ENCODE measurements at regions not wholly inside any gene's neighbourhood (a gene's known extent, or its start where the extent isn't known, plus 50 kb on each side); places are given as distances from the start of the nearest gene placed in this dataset.

DNA sequence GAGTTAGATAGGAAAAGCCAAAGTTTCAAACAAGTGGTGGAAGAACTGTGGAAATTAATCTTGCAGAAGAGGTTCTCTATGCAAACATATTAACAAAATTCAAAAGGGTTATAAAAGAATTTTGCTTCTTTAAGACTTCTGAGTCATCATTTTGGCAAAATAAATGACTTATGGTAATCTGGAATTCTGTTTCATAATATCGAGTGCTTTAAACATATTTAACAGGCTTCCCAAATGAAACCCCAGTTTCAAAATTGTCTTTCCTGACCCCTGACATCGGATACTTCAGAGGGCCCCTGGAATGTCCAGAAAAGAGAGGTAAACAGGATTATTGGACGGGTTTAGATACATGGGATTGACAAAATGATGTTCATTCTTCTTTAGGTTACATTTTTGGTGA, 444.6 kb downstream of the HTR7 start:
- TF ChIP-seq, protein P1, sequence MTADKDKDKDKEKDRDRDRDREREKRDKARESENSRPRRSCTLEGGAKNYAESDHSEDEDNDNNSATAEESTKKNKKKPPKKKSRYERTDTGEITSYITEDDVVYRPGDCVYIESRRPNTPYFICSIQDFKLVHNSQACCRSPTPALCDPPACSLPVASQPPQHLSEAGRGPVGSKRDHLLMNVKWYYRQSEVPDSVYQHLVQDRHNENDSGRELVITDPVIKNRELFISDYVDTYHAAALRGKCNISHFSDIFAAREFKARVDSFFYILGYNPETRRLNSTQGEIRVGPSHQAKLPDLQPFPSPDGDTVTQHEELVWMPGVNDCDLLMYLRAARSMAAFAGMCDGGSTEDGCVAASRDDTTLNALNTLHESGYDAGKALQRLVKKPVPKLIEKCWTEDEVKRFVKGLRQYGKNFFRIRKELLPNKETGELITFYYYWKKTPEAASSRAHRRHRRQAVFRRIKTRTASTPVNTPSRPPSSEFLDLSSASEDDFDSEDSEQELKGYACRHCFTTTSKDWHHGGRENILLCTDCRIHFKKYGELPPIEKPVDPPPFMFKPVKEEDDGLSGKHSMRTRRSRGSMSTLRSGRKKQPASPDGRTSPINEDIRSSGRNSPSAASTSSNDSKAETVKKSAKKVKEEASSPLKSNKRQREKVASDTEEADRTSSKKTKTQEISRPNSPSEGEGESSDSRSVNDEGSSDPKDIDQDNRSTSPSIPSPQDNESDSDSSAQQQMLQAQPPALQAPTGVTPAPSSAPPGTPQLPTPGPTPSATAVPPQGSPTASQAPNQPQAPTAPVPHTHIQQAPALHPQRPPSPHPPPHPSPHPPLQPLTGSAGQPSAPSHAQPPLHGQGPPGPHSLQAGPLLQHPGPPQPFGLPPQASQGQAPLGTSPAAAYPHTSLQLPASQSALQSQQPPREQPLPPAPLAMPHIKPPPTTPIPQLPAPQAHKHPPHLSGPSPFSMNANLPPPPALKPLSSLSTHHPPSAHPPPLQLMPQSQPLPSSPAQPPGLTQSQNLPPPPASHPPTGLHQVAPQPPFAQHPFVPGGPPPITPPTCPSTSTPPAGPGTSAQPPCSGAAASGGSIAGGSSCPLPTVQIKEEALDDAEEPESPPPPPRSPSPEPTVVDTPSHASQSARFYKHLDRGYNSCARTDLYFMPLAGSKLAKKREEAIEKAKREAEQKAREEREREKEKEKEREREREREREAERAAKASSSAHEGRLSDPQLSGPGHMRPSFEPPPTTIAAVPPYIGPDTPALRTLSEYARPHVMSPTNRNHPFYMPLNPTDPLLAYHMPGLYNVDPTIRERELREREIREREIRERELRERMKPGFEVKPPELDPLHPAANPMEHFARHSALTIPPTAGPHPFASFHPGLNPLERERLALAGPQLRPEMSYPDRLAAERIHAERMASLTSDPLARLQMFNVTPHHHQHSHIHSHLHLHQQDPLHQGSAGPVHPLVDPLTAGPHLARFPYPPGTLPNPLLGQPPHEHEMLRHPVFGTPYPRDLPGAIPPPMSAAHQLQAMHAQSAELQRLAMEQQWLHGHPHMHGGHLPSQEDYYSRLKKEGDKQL (CRISPR knock-in tag; IDR thresholded peaks at IDR 0.05; ENCODE audit: low read depth): no peak
- TF ChIP-seq FOXK2 (IDR thresholded peaks at IDR 0.05) (no peak), HNRNPL (IDR thresholded peaks at IDR 0.05; ENCODE audit: low read depth, low read length) (no peak), RAD21 (CRISPR knock-in tag; IDR thresholded peaks at IDR 0.05) (no peak), ATF7 (IDR thresholded peaks at IDR 0.05) (no peak), ATF7 (CRISPR knock-in tag; IDR thresholded peaks at IDR 0.05) (no peak), ZNF264 (CRISPR knock-in tag; IDR thresholded peaks at IDR 0.05) (no peak), POLR2AphosphoS5 (IDR thresholded peaks at IDR 0.05; ENCODE audit: low read depth, low read length) (no peak)
- TF ChIP-seq, protein P2, sequence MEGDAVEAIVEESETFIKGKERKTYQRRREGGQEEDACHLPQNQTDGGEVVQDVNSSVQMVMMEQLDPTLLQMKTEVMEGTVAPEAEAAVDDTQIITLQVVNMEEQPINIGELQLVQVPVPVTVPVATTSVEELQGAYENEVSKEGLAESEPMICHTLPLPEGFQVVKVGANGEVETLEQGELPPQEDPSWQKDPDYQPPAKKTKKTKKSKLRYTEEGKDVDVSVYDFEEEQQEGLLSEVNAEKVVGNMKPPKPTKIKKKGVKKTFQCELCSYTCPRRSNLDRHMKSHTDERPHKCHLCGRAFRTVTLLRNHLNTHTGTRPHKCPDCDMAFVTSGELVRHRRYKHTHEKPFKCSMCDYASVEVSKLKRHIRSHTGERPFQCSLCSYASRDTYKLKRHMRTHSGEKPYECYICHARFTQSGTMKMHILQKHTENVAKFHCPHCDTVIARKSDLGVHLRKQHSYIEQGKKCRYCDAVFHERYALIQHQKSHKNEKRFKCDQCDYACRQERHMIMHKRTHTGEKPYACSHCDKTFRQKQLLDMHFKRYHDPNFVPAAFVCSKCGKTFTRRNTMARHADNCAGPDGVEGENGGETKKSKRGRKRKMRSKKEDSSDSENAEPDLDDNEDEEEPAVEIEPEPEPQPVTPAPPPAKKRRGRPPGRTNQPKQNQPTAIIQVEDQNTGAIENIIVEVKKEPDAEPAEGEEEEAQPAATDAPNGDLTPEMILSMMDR (CRISPR knock-in tag; IDR thresholded peaks at IDR 0.05): no peak
- TF ChIP-seq, protein P3, sequence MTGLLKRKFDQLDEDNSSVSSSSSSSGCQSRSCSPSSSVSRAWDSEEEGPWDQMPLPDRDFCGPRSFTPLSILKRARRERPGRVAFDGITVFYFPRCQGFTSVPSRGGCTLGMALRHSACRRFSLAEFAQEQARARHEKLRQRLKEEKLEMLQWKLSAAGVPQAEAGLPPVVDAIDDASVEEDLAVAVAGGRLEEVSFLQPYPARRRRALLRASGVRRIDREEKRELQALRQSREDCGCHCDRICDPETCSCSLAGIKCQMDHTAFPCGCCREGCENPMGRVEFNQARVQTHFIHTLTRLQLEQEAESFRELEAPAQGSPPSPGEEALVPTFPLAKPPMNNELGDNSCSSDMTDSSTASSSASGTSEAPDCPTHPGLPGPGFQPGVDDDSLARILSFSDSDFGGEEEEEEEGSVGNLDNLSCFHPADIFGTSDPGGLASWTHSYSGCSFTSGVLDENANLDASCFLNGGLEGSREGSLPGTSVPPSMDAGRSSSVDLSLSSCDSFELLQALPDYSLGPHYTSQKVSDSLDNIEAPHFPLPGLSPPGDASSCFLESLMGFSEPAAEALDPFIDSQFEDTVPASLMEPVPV (CRISPR knock-in tag; IDR thresholded peaks at IDR 0.05): no peak
- TF ChIP-seq, protein P4, sequence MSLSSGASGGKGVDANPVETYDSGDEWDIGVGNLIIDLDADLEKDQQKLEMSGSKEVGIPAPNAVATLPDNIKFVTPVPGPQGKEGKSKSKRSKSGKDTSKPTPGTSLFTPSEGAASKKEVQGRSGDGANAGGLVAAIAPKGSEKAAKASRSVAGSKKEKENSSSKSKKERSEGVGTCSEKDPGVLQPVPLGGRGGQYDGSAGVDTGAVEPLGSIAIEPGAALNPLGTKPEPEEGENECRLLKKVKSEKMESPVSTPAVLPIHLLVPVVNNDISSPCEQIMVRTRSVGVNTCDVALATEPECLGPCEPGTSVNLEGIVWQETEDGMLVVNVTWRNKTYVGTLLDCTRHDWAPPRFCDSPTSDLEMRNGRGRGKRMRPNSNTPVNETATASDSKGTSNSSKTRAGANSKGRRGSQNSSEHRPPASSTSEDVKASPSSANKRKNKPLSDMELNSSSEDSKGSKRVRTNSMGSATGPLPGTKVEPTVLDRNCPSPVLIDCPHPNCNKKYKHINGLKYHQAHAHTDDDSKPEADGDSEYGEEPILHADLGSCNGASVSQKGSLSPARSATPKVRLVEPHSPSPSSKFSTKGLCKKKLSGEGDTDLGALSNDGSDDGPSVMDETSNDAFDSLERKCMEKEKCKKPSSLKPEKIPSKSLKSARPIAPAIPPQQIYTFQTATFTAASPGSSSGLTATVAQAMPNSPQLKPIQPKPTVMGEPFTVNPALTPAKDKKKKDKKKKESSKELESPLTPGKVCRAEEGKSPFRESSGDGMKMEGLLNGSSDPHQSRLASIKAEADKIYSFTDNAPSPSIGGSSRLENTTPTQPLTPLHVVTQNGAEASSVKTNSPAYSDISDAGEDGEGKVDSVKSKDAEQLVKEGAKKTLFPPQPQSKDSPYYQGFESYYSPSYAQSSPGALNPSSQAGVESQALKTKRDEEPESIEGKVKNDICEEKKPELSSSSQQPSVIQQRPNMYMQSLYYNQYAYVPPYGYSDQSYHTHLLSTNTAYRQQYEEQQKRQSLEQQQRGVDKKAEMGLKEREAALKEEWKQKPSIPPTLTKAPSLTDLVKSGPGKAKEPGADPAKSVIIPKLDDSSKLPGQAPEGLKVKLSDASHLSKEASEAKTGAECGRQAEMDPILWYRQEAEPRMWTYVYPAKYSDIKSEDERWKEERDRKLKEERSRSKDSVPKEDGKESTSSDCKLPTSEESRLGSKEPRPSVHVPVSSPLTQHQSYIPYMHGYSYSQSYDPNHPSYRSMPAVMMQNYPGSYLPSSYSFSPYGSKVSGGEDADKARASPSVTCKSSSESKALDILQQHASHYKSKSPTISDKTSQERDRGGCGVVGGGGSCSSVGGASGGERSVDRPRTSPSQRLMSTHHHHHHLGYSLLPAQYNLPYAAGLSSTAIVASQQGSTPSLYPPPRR (CRISPR knock-in tag; IDR thresholded peaks at IDR 0.05; ENCODE audit: borderline replicate concordance): no peak
- TF ChIP-seq, protein P5, sequence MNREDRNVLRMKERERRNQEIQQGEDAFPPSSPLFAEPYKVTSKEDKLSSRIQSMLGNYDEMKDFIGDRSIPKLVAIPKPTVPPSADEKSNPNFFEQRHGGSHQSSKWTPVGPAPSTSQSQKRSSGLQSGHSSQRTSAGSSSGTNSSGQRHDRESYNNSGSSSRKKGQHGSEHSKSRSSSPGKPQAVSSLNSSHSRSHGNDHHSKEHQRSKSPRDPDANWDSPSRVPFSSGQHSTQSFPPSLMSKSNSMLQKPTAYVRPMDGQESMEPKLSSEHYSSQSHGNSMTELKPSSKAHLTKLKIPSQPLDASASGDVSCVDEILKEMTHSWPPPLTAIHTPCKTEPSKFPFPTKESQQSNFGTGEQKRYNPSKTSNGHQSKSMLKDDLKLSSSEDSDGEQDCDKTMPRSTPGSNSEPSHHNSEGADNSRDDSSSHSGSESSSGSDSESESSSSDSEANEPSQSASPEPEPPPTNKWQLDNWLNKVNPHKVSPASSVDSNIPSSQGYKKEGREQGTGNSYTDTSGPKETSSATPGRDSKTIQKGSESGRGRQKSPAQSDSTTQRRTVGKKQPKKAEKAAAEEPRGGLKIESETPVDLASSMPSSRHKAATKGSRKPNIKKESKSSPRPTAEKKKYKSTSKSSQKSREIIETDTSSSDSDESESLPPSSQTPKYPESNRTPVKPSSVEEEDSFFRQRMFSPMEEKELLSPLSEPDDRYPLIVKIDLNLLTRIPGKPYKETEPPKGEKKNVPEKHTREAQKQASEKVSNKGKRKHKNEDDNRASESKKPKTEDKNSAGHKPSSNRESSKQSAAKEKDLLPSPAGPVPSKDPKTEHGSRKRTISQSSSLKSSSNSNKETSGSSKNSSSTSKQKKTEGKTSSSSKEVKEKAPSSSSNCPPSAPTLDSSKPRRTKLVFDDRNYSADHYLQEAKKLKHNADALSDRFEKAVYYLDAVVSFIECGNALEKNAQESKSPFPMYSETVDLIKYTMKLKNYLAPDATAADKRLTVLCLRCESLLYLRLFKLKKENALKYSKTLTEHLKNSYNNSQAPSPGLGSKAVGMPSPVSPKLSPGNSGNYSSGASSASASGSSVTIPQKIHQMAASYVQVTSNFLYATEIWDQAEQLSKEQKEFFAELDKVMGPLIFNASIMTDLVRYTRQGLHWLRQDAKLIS (CRISPR knock-in tag; IDR thresholded peaks at IDR 0.05): no peak
- TF ChIP-seq, protein P6, sequence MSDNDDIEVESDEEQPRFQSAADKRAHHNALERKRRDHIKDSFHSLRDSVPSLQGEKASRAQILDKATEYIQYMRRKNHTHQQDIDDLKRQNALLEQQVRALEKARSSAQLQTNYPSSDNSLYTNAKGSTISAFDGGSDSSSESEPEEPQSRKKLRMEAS (IDR thresholded peaks at IDR 0.05): no peak

All from HepG2 (cell line).